ENCODE measurements at regions not wholly inside any gene's neighbourhood (a gene's known extent, or its start where the extent isn't known, plus 50 kb on each side); places are given as distances from the start of the nearest gene placed in this dataset.

- TF ChIP-seq EP300 (IDR thresholded peaks at IDR 0.05; ENCODE audit: borderline replicate concordance in 1 of 2, low read depth in 1 of 2, low read length in 1 of 2) (no peak), ELF1 (IDR thresholded peaks at IDR 0.05) (no peak), CTCF (IDR thresholded peaks at IDR 0.05) (no peak), POLR2AphosphoS5 (IDR thresholded peaks at IDR 0.05; ENCODE audit: low read depth, low read length) (no peak), FOXJ3 (CRISPR knock-in tag; IDR thresholded peaks at IDR 0.05) (no peak), SIN3A (IDR thresholded peaks at IDR 0.05; ENCODE audit: borderline replicate concordance, low read depth, low read length) (no peak), TEAD4 (IDR thresholded peaks at IDR 0.05; ENCODE audit: borderline replicate concordance, insufficient read depth) (no peak), RCOR1 (IDR thresholded peaks at IDR 0.05; ENCODE audit: low read length) (no peak), EZH2phosphoT487 (IDR thresholded peaks at IDR 0.05; ENCODE audit: borderline replicate concordance, low read depth) (no peak), PBX3 (IDR thresholded peaks at IDR 0.05) (no peak)
These were observed 91.0 kb upstream of the MYCBP2 start for GRCh38 chr13:77417897-77418296.
